MM.1S (cell line): ENCODE measurements at regions not wholly inside any gene's neighbourhood (a gene's known extent, or its start where the extent isn't known, plus 50 kb on each side); places are given as distances from the start of the nearest gene placed in this dataset.

Experiments
- DNase-seq: peaks from one replicate; pipeline ENCODE4 v3.0.0-alpha.2; 2015
- H2AFZ ChIP-seq: fragments of 300-600 bp; sonication (generic); 2 replicates; pipeline ENCODE4 v1.6.0; 2016; ENCODE audit warnings: antibody characterized with exemption, low read length
- H3F3A ChIP-seq: fragments of 300-600 bp; sonication (generic); 2 replicates; pipeline ENCODE4 v1.6.1; 2016; ENCODE audit warnings: mild to moderate bottlenecking, antibody characterized with exemption, low read length, moderate library complexity, mixed read lengths; ENCODE audit not compliant: insufficient read depth
- H3K27ac ChIP-seq: fragments of 300-600 bp; sonication (generic); 2 replicates; pipeline ENCODE4 v1.5.1; 2016; ENCODE audit warnings: mild to moderate bottlenecking, low read length
- H3K27me3 ChIP-seq: fragments of 300-600 bp; sonication (generic); replicated peaks from 2 replicates; pipeline ENCODE4 v1.6.0; 2016; ENCODE audit warnings: low read length; ENCODE audit not compliant: insufficient read depth
- H3K36me3 ChIP-seq: fragments of 300-600 bp; sonication (generic); replicated peaks from 2 replicates; pipeline ENCODE4 v1.6.1; 2016; ENCODE audit warnings: mild to moderate bottlenecking, low read length, mixed read lengths; ENCODE audit not compliant: insufficient read depth
- H3K4me1 ChIP-seq: fragments of 300-600 bp; sonication (generic); 2 replicates; pipeline ENCODE4 v1.6.1; 2016; ENCODE audit warnings: low read length, mixed read lengths
- H3K4me2 ChIP-seq: fragments of 300-600 bp; sonication (generic); 2 replicates; pipeline ENCODE4 v1.6.0; 2016; ENCODE audit warnings: low read depth, low read length
- H3K4me3 ChIP-seq: fragments of 300-600 bp; sonication (generic); 2 replicates; pipeline ENCODE4 v1.5.1; 2016; ENCODE audit warnings: low read length, mixed read lengths
- H3K79me2 ChIP-seq: fragments of 300-600 bp; sonication (generic); 2 replicates; pipeline ENCODE4 v1.6.1; 2016; ENCODE audit warnings: mixed run types, low read length, mixed read lengths
- H3K9ac ChIP-seq: fragments of 300-600 bp; sonication (generic); 2 replicates; pipeline ENCODE4 v1.6.1; 2016; ENCODE audit warnings: low read length, mixed read lengths
- H3K9me2 ChIP-seq: fragments of 300-600 bp; sonication (generic); replicated peaks from 2 replicates; pipeline ENCODE4 v1.6.1; 2016; ENCODE audit warnings: mild to moderate bottlenecking, low read length, mixed read lengths; ENCODE audit not compliant: insufficient read depth
- H3K9me3 ChIP-seq: fragments of 300-600 bp; sonication (generic); replicated peaks from 2 replicates; pipeline ENCODE4 v1.6.1; 2016; ENCODE audit warnings: mild to moderate bottlenecking, low read length, mixed read lengths; ENCODE audit not compliant: insufficient read depth
- H4K20me1 ChIP-seq: fragments of 300-600 bp; sonication (generic); 2 replicates; pipeline ENCODE4 v1.6.1; 2016; ENCODE audit warnings: mild to moderate bottlenecking, low read length, moderate library complexity, mixed read lengths; ENCODE audit not compliant: insufficient read depth
- CTCF ChIP-seq: fragments of 300-600 bp; sonication (generic); IDR thresholded peaks from 2 replicates; pipeline ENCODE4 v1.5.1; 2016; ENCODE audit warnings: antibody characterized with exemption, low read length, mixed read lengths
- EZH2 ChIP-seq: fragments of 300-600 bp; sonication (generic); optimal IDR thresholded peaks from 2 replicates; pipeline ENCODE3; 2017; ENCODE audit warnings: low read depth, mild to moderate bottlenecking, antibody characterized with exemption, low read length, mixed read lengths
- EZH2phosphoT487 ChIP-seq: fragments of 300-600 bp; sonication (generic); IDR thresholded peaks from 2 replicates; pipeline ENCODE4 v1.6.1; 2018; ENCODE audit warnings: antibody characterized with exemption, low read length

GRCh38 chr10:52986125-52986524 lies 213.5 kb upstream of the MBL2 start:
- Histone ChIP-seq H3K9me2 (no peaks in the 10 kb centered on the region), H3K9me3 (no peaks in the 10 kb centered on the region), H3K9ac (no peak overlapping the region), H3K79me2 (no peaks in the 10 kb centered on the region), H3K27ac (no peak overlapping the region), H3K36me3 (no peaks in the 10 kb centered on the region), H3K27me3 (no peaks in the 10 kb centered on the region), H3K4me3 (no peak overlapping the region), H4K20me1 (no peaks in the 10 kb centered on the region), H3K4me2 (no peak overlapping the region), H3K4me1 (no peaks in the 10 kb centered on the region), H3F3A (no peaks in the 10 kb centered on the region), H2AFZ (no peak overlapping the region)
- no peak for DNase-seq
- TF ChIP-seq EZH2phosphoT487 = no peak
- TF ChIP-seq CTCF = no peak
- no peak for TF ChIP-seq EZH2

DNA sequence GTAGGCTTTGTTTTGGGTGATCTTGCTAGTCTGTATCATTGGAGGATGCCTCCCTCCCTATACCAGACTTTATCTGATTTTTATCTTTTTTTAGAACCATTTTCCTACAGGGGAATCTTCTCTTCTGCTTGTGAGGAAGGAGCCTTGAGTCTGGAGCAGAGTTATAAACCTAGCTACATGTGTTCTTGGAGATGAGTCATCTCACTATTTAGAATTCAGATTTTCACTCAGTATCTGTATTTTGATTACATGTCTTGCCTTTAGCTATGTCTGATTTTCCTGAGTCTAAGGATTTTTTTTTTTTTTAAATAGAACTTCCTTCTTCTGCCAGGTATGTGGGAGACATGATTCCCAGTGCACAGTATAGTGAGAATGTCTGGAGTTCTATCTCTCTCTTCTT lies 211.6 kb upstream of the MBL2 start:
- Histone ChIP-seq H3F3A (no peaks in the 10 kb centered on the region), H3K4me3 (no peak overlapping the region), H2AFZ (no peak overlapping the region), H3K4me1 (no peaks in the 10 kb centered on the region), H3K9me3 (no peaks in the 10 kb centered on the region), H3K9me2 (no peaks in the 10 kb centered on the region), H3K36me3 (no peaks in the 10 kb centered on the region), H3K79me2 (no peaks in the 10 kb centered on the region), H3K27me3 (no peaks in the 10 kb centered on the region), H4K20me1 (no peaks in the 10 kb centered on the region), H3K27ac (no peak overlapping the region), H3K4me2 (no peak overlapping the region), H3K9ac (no peak overlapping the region)
- no peak for DNase-seq
- TF ChIP-seq EZH2 (no peak), EZH2phosphoT487 (no peak)

DNA sequence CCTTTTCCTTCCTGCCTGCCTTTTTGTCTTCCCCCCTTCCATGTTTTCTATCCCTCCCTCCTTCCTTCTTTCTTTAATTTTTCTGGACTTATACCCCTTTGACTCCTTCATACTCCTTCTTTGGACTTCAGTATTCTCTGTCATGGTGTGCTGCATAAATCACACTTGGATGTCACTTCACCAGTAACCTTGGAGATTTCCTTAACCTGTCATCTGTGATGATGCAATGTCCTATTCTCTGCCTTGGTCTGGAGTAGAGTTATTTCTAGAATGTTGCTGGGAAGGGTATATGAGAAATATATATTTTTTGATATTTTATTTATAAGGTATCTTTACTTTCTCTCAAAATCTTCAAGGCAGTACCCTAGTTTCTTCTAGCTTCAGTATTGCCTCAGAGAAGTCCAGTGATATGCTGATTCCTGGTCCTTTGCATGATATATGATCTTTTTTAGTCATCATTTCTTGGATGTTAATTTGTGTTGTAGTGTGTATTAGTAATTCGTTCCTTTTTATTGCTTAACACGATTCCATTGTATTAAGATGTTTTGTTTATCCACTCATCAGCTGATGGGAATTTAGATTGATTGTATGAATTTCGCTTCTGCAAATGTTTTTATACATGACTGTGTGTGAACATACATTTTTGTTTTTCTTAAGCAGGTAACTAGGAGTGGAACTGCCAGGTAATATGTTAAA lies 206.9 kb upstream of the MBL2 start:
- Histone ChIP-seq H4K20me1 (no peaks in the 10 kb centered on the region), H3K79me2 (no peaks in the 10 kb centered on the region), H3K9me2 (no peaks in the 10 kb centered on the region), H3K9me3 (no peaks in the 10 kb centered on the region), H3K27ac (no peak overlapping the region), H3K4me2 (no peak overlapping the region), H3K4me1 (no peaks in the 10 kb centered on the region), H2AFZ (no peak overlapping the region), H3F3A (no peaks in the 10 kb centered on the region), H3K4me3 (no peak overlapping the region), H3K9ac (no peak overlapping the region), H3K36me3 (no peaks in the 10 kb centered on the region), H3K27me3 (no peaks in the 10 kb centered on the region)
- no peak for TF ChIP-seq EZH2phosphoT487
- no peak for DNase-seq

- H3K36me3 ChIP-seq = no peaks in the 10 kb centered on the region
- H3K4me2 ChIP-seq = no peak overlapping the region
- no peaks in the 10 kb centered on the region for H3K9me2 ChIP-seq
- H3K4me3 ChIP-seq = no peak overlapping the region
- no peak overlapping the region for H2AFZ ChIP-seq
- no peaks in the 10 kb centered on the region for H3F3A ChIP-seq
- no peaks in the 10 kb centered on the region for H3K27me3 ChIP-seq
- H3K27ac ChIP-seq = no peak overlapping the region
- no peak overlapping the region for H3K9ac ChIP-seq
- TF ChIP-seq EZH2 = no peak
- no peak for TF ChIP-seq EZH2phosphoT487
- no peak for TF ChIP-seq CTCF
- no peak for DNase-seq
- H3K9me3 ChIP-seq = no peaks in the 10 kb centered on the region
- no peaks in the 10 kb centered on the region for H3K4me1 ChIP-seq
- H4K20me1 ChIP-seq = no peaks in the 10 kb centered on the region
- H3K79me2 ChIP-seq = no peaks in the 10 kb centered on the region
These were observed 205.0 kb upstream of the MBL2 start for GRCh38 chr10:52977581-52977980.
